ENCODE measurements at regions not wholly inside any gene's neighbourhood (a gene's known extent, or its start where the extent isn't known, plus 50 kb on each side); places are given as distances from the start of the nearest gene placed in this dataset.

GRCh38 chr5:58262226-58262625, 197.7 kb downstream of the PLK2 start:
- Histone ChIP-seq H3K27me3 (ENCODE audit: insufficient read depth) (no peaks in the 10 kb centered on the region), H3F3A (replicated peaks; ENCODE audit: insufficient read depth) (peaks cover 15% of the 10 kb centered on the region), H3K9me3 (no peaks in the 10 kb centered on the region), H4K20me1 (ENCODE audit: insufficient read depth) (no peaks in the 10 kb centered on the region), H3K36me3 (replicated peaks in 1 of 2; ENCODE audit: control insufficient read depth in 1 of 2, insufficient read depth in 2 of 2, low read length in 1 of 2) (no peaks in the 10 kb centered on the region), H3K4me1 (ENCODE audit: control insufficient read depth in 1 of 2, insufficient read depth in 2 of 2, low read depth in 1 of 2, low read length in 1 of 2) (peaks cover 0 to 30% of the 10 kb centered on the region in 2 experiments; a peak in 3 of 4 replicates), H3K9me2 (no peaks in the 10 kb centered on the region), H2AFZ (ENCODE audit: low read depth) (no peak overlapping the region), H3K4me2 (no peak overlapping the region), H3K4me3 (ENCODE audit: low read depth in 2 of 2, low read length in 1 of 2) (no peak overlapping the region), H3K79me2 (ENCODE audit: insufficient read depth) (no peaks in the 10 kb centered on the region), H3K27ac (ENCODE audit: low read depth in 2 of 2, low read length in 1 of 2) (peak overlapping the region in 1 of 2 experiments; percentile 56; a peak in 3 of 4 replicates), H3K9ac (no peak overlapping the region)
- DNase-seq = no peak
- CTCF ChIA-PET = no interaction called here
- POLR2A ChIA-PET = no interaction called here
- WGBS (ENCODE audit: low lambda C conversion rate) = 94% methylated on average over 1 of the region's 1 CpG
- TF ChIP-seq SIN3A (IDR thresholded peaks at IDR 0.05; ENCODE audit: borderline replicate concordance, low read depth, low read length) (no peak), CTCF (IDR thresholded peaks at IDR 0.05) (no peak), NRF1 (IDR thresholded peaks at IDR 0.05; ENCODE audit: low read depth, low read length) (no peak), FOXJ3 (CRISPR knock-in tag; IDR thresholded peaks at IDR 0.05) (no peak), GABPA (IDR thresholded peaks at IDR 0.05; ENCODE audit: low read depth) (no peak), TEAD4 (IDR thresholded peaks at IDR 0.05; ENCODE audit: borderline replicate concordance, insufficient read depth) (no peak), EP300 (IDR thresholded peaks at IDR 0.05; ENCODE audit: borderline replicate concordance in 1 of 2, low read depth in 1 of 2, low read length in 1 of 2) (no peak), NFIC (IDR thresholded peaks at IDR 0.05; ENCODE audit: borderline replicate concordance) (no peak), IRF3 (IDR thresholded peaks at IDR 0.05; ENCODE audit: low read depth, low read length) (no peak), FOXM1 (IDR thresholded peaks at IDR 0.05; ENCODE audit: low read depth) (no peak), MEF2A (IDR thresholded peaks at IDR 0.05; ENCODE audit: borderline replicate concordance, low read depth) (no peak), RCOR1 (IDR thresholded peaks at IDR 0.05; ENCODE audit: low read length) (no peak), PBX3 (IDR thresholded peaks at IDR 0.05) (no peak), CHD2 (IDR thresholded peaks at IDR 0.05; ENCODE audit: low read length, partially characterized antibody) (no peak), JUND (IDR thresholded peaks at IDR 0.05) (no peak)
- TF ChIP-seq, protein P1, sequence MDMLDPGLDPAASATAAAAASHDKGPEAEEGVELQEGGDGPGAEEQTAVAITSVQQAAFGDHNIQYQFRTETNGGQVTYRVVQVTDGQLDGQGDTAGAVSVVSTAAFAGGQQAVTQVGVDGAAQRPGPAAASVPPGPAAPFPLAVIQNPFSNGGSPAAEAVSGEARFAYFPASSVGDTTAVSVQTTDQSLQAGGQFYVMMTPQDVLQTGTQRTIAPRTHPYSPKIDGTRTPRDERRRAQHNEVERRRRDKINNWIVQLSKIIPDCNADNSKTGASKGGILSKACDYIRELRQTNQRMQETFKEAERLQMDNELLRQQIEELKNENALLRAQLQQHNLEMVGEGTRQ (IDR thresholded peaks at IDR 0.05; ENCODE audit: borderline replicate concordance, low read depth, low read length) = no peak
